ENCODE measurements at regions not wholly inside any gene's neighbourhood (a gene's known extent, or its start where the extent isn't known, plus 50 kb on each side); places are given as distances from the start of the nearest gene placed in this dataset.

GRCh38 chr10:85266808-85267207 is 938.4 kb downstream of the CCSER2 start:
- DNase-seq (ENCODE audit: insufficient read length, low spot score) = no peak
- FAIRE-seq = no peak
- TF ChIP-seq CTCF (IDR thresholded peaks at IDR 0.05; ENCODE audit: insufficient read depth, missing control alignments) = no peak

GRCh38 chr10:85280014-85280413 is 951.6 kb downstream of the CCSER2 start:
- TF ChIP-seq CTCF (IDR thresholded peaks at IDR 0.05; ENCODE audit: insufficient read depth, missing control alignments) = no peak
- no peak for DNase-seq (ENCODE audit: insufficient read length, low spot score)
- FAIRE-seq = no peak

GRCh38 chr10:85284778-85285770 is 956.7 kb downstream of the CCSER2 start:
- DNase-seq (ENCODE audit: insufficient read length, low spot score) = no peak
- TF ChIP-seq CTCF (IDR thresholded peaks at IDR 0.05; ENCODE audit: insufficient read depth, missing control alignments) = no peak
- no peak for FAIRE-seq

- FAIRE-seq (no peak), DNase-seq (ENCODE audit: insufficient read length, low spot score) (no peak)
- TF ChIP-seq CTCF (IDR thresholded peaks at IDR 0.05; ENCODE audit: insufficient read depth, missing control alignments) = no peak
Observed at GRCh38 chr10:85293483-85293882, 965.1 kb downstream of the CCSER2 start.

GRCh38 chr10:85311613-85312337 is 983.4 kb downstream of the CCSER2 start:
- TF ChIP-seq CTCF (IDR thresholded peaks at IDR 0.05; ENCODE audit: insufficient read depth, missing control alignments) = no peak
- DNase-seq (ENCODE audit: insufficient read length, low spot score) = no peak
- FAIRE-seq = no peak

GRCh38 chr10:85315657-85316056 is 987.3 kb downstream of the CCSER2 start:
- no peak for TF ChIP-seq CTCF (IDR thresholded peaks at IDR 0.05; ENCODE audit: insufficient read depth, missing control alignments)
- DNase-seq (ENCODE audit: insufficient read length, low spot score) (no peak), FAIRE-seq (no peak)
